Activated naive CD4-positive, alpha-beta T cell treated with anti-CD3 and anti-CD28 coated beads for 36 hours (primary cell): ENCODE measurements at regions not wholly inside any gene's neighbourhood (a gene's known extent, or its start where the extent isn't known, plus 50 kb on each side); places are given as distances from the start of the nearest gene placed in this dataset.

Source experiments
- CTCF ChIA-PET: fragments of 350-600 bp; sonication (Branson Sonifier 250); formaldehyde crosslinking; loops from one replicate; lab custom pipeline; 2021; ENCODE audit warnings: antibody characterized with exemption; lab: Charles Lee
- DNase-seq: peaks from one replicate; pipeline ENCODE4 v3.0.0-alpha.2; 2020
- H3K27ac Mint-ChIP-seq: one replicate; pipeline ENCODE4 v1.8.0; 2021; ENCODE audit warnings: mild to moderate bottlenecking, mixed read lengths
- H3K27me3 Mint-ChIP-seq: one replicate; pipeline ENCODE4 v1.8.0; 2021; ENCODE audit warnings: low read depth, mixed read lengths
- H3K36me3 Mint-ChIP-seq: one replicate; pipeline ENCODE4 v1.8.0; 2021; ENCODE audit warnings: low read depth, mixed read lengths
- H3K4me1 Mint-ChIP-seq: one replicate; pipeline ENCODE4 v1.8.0; 2021; ENCODE audit warnings: low read depth, mixed read lengths
- H3K4me3 Mint-ChIP-seq: one replicate; pipeline ENCODE4 v1.8.0; 2021; ENCODE audit warnings: mild to moderate bottlenecking, moderate library complexity, mixed read lengths
- H3K9me3 Mint-ChIP-seq: one replicate; pipeline ENCODE4 v1.8.0; 2021; ENCODE audit warnings: mixed read lengths
- intact Hi-C: fragments of 100-400 bp; cut with micrococcal nuclease; formaldehyde crosslinking; loops from one replicate; pipeline ENCODE4 v1.15.1; 2023

DNA sequence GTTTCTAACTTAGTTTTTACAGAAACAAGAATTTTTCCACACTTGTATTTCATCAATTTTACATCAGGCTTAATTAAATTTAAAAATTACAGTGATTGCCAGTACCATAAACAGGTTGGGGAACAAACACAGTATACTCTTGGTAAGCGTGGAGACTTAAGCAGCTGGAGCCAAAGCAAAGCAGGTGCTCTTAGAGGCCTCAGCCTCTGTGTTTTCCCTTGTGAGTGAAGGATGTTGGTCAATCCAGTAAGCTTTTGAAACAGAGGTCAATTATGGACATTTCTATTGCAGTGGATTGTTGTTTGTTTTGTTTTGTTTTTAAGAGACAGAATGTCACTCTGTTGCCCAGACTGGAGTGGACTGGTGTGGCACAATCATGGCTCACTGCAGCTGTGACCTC lies 100.6 kb upstream of the CELF2 start:
- Mint-ChIP-seq H3K27me3 (peaks cover 5% of the 10 kb centered on the region), H3K27ac (no peak overlapping the region), H3K4me3 (no peak overlapping the region), H3K9me3 (no peaks in the 10 kb centered on the region), H3K36me3 (no peaks in the 10 kb centered on the region), H3K4me1 (no peaks in the 10 kb centered on the region)
- no peak for DNase-seq
- intact Hi-C loops = no loop called here
- CTCF ChIA-PET = no interaction called here

DNA sequence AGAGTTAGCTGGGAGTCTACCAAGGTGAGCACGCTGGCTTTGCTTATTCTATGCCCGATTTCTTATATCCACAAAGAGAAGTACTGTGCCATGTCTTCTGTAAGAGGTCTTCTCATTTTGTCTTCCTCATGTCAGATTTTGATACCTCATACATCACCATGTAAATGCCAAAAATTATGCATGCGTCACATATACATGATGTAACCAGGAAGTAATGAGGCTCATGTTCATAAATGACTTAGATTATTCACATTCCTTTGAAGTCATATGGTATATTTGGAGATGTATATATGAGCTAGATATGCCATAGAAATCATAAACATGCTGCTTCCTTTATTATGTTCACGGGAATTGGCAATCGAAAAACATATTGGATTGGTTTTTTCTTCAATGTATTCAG lies 97.7 kb upstream of the CELF2 start:
- H3K36me3 Mint-ChIP-seq = no peaks in the 10 kb centered on the region
- no peak overlapping the region for H3K4me3 Mint-ChIP-seq
- intact Hi-C loops = no loop called here
- no peak for DNase-seq
- H3K27me3 Mint-ChIP-seq = peaks cover 5% of the 10 kb centered on the region
- CTCF ChIA-PET = no interaction called here
- H3K27ac Mint-ChIP-seq = no peak overlapping the region
- no peaks in the 10 kb centered on the region for H3K9me3 Mint-ChIP-seq
- no peaks in the 10 kb centered on the region for H3K4me1 Mint-ChIP-seq

DNA sequence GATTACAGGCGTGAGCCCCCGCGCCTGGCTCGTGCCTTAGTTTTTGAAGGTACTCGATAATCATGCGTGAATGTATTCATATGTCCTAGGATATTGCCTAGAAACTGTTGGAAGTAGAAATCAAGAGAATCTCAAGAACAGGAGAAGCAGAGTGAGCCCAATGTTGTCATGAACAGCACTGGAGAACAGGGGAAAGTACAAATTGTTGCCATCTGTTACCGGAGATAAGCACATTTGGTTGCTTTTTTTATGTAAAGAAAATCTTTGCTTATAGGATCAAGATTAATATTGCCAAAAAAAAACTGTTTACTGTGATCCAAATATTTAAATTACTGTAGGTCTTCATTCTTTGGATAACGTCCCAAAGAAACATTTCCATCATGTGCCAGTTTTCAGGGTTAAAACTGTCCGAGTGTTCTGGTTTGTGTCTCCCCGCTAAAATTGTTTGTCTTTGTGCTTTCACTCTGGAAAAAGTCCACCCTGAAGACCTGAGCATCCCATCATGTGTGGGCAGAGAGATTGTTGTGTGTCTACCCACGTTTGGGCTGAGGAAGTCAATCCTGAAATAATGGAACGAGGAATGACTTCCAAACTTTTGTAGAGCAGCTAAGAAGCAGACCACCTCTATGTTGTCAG lies 95.7 kb upstream of the CELF2 start:
- H3K27ac Mint-ChIP-seq = no peak overlapping the region
- H3K27me3 Mint-ChIP-seq = peaks cover 5% of the 10 kb centered on the region
- no peaks in the 10 kb centered on the region for H3K4me1 Mint-ChIP-seq
- H3K4me3 Mint-ChIP-seq = no peak overlapping the region
- intact Hi-C loops = no loop called here
- H3K9me3 Mint-ChIP-seq = no peaks in the 10 kb centered on the region
- CTCF ChIA-PET = no interaction called here
- H3K36me3 Mint-ChIP-seq = no peaks in the 10 kb centered on the region
- DNase-seq = no peak

DNA sequence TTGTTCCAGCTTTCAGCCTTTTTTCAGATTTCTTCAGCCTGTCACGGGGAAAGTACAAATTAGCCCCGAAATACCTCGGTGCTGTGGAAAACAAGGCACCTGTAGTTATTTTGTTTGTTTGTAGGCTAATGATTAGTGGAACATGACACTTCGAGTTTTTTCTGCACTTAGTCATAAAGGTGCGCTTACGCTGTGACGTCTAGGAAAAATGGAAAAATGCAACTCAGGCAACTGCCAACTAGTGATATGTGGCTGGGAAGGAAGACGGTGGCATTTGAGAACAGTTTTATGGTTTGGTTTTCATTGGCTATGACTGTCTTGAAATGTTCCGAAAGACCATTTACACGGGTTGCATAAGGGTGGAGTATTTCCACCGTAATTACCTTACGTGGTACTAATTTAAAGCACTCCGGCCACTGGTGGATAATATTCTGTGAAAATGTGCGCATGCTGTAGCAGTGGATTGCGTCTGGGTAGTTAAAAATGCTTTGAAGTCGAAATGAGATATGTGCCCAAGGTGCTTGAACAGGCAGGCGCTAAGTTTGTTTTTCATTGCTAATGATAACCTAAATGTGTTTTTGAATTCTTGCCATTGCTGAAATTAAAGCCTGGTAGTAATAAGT lies 94.5 kb upstream of the CELF2 start:
- H3K36me3 Mint-ChIP-seq = no peaks in the 10 kb centered on the region
- peaks cover 5% of the 10 kb centered on the region for H3K27me3 Mint-ChIP-seq
- CTCF ChIA-PET = interaction anchor here (0.6 kb wide), 1 partner anchor 10 kb away, joined by 5 read pairs; no protein-coding TSS in a partner anchor
- H3K9me3 Mint-ChIP-seq = no peaks in the 10 kb centered on the region
- intact Hi-C loops = no loop called here
- DNase-seq = no peak
- no peak overlapping the region for H3K27ac Mint-ChIP-seq
- no peak overlapping the region for H3K4me3 Mint-ChIP-seq
- no peaks in the 10 kb centered on the region for H3K4me1 Mint-ChIP-seq

DNA sequence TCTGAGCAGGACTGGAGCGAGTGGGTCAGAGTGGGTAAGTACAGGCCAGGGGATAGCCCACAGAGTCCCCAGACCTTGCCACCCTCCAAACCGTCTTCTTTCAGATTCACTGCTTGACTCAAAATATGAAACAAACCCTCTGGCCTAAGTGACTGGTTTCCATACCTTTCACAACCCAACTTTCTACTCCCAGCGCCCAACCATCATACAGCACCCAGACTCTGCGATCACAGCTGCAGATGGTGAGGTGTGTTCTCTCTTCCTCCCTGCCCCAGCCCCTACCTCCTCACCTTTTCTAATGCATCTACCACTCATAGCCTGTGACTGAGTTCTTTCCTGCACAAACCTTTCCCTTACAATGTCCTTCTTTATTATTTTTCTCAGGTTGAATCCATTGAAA lies 92.0 kb upstream of the CELF2 start:
- Mint-ChIP-seq H3K9me3 (no peaks in the 10 kb centered on the region), H3K27ac (no peak overlapping the region), H3K4me1 (no peaks in the 10 kb centered on the region), H3K27me3 (peaks cover 5% of the 10 kb centered on the region), H3K4me3 (no peak overlapping the region), H3K36me3 (no peaks in the 10 kb centered on the region)
- CTCF ChIA-PET = no interaction called here
- DNase-seq = no peak
- intact Hi-C loops = no loop called here

DNA sequence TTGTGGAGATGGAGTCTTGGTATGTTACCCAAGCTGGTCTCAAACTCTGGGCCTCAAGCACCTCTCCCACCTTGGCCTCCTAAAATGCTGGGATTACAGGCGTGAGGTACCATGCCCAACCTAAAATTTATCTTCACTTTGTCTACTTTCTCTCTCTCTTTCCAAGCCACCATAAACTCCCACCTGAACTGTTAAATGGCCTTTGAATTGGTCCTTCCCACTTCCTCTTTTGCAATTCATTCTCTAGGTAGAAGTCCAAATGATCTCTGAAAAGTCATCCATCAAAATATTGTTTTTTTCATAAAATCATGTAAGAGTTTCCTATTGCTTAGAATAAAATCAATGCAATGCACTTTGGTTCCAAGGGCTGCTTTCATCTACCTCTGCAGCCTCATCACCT lies 90.1 kb upstream of the CELF2 start:
- CTCF ChIA-PET = interaction anchor here (0.9 kb wide), 1 partner anchor 15 kb away, joined by 3 read pairs; no protein-coding TSS in a partner anchor
- Mint-ChIP-seq H3K9me3 (no peaks in the 10 kb centered on the region), H3K4me1 (no peaks in the 10 kb centered on the region), H3K27me3 (no peaks in the 10 kb centered on the region), H3K36me3 (no peaks in the 10 kb centered on the region), H3K4me3 (no peak overlapping the region), H3K27ac (no peak overlapping the region)
- DNase-seq = no peak
- intact Hi-C loops = no loop called here

DNA sequence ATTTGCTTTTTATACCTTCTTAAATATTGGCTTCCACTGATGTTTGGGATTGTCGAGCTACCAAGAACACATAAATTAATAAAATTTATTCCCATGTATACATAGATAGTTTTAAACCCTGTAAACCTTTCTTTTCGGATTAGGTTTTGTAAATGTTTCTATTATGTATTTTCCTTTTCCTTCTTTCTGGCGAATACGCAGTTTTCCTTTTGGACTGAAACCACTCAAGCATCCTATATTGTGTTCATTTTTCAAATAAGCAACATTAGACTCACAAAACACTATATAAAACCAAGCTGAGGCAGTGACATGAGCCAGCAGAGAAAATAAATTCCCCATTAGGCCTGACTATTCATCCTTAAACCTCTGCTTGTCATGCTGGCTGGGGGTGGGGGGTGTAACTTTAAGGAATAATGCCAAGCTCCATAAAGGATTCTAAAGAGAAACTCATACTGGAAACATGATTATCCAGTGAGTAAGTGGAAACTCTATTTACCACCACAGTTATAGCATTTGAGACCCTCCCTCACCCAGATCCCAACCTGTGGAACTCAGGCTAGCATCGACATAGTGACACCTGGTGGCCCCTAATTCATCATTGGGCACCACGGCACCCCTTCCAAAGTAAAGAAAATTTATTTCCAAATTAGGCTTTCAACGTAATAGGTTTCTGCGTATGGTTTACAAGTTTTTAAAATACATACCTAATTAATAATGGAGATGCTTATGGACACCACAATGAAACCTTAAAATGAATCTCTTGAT lies 86.5 kb upstream of the CELF2 start:
- Mint-ChIP-seq H3K27me3 (no peaks in the 10 kb centered on the region), H3K27ac (no peak overlapping the region), H3K36me3 (no peaks in the 10 kb centered on the region), H3K9me3 (no peaks in the 10 kb centered on the region), H3K4me3 (no peak overlapping the region), H3K4me1 (no peaks in the 10 kb centered on the region)
- no peak for DNase-seq
- CTCF ChIA-PET = no interaction called here
- intact Hi-C loops = no loop called here

DNA sequence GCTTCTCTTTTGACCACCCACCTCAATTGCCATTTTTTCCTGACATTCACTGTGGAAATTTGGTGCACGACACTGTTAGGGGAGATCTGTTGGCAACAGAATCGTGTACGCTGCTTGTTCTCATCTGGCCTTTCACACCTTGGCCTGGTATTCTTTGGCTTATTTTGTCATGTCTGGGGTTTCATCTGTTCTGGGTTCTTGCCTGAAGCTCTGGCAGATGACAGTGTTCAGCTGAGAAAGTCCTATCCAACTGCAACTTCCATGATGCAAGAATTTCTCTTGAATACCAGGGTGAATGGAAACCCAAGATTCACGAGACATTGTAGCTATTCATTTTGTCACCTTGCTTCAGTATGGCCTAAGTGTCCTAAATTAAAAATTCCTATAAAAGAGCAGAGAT lies 82.6 kb upstream of the CELF2 start:
- Mint-ChIP-seq H3K36me3 (no peaks in the 10 kb centered on the region), H3K4me1 (no peaks in the 10 kb centered on the region)
- CTCF ChIA-PET = no interaction called here

DNA sequence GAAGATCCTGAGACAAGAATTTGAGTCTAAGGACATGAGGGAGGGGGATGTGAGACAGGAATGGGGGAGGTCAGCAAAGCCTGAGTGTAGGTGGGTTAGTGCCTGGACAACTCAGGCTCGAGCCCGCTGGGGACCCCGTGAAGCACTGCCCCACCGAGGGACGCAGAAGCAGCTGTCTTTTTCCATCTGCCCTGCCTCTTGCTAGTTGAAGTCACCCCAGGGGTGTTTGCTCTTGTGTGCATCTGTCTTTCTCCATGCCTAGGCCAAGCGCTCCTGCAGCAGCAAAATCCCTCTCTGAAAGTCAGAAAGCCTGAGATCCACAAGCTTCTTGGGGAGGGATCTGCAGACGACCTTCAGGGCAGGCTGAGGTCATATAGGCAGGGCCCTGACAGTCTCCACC lies 79.0 kb upstream of the CELF2 start:
- intact Hi-C loops = no loop called here
- Mint-ChIP-seq H3K36me3 (no peaks in the 10 kb centered on the region), H3K9me3 (no peaks in the 10 kb centered on the region), H3K27ac (no peak overlapping the region), H3K4me1 (no peaks in the 10 kb centered on the region), H3K27me3 (no peaks in the 10 kb centered on the region), H3K4me3 (no peak overlapping the region)
- no peak for DNase-seq
- CTCF ChIA-PET = no interaction called here

More for the DNA sequence above, 82.6 kb upstream of the CELF2 start:
- no peak for DNase-seq
- intact Hi-C loops = no loop called here
- Mint-ChIP-seq H3K9me3 (no peaks in the 10 kb centered on the region), H3K4me3 (no peak overlapping the region), H3K27me3 (no peaks in the 10 kb centered on the region), H3K27ac (no peak overlapping the region)

DNA sequence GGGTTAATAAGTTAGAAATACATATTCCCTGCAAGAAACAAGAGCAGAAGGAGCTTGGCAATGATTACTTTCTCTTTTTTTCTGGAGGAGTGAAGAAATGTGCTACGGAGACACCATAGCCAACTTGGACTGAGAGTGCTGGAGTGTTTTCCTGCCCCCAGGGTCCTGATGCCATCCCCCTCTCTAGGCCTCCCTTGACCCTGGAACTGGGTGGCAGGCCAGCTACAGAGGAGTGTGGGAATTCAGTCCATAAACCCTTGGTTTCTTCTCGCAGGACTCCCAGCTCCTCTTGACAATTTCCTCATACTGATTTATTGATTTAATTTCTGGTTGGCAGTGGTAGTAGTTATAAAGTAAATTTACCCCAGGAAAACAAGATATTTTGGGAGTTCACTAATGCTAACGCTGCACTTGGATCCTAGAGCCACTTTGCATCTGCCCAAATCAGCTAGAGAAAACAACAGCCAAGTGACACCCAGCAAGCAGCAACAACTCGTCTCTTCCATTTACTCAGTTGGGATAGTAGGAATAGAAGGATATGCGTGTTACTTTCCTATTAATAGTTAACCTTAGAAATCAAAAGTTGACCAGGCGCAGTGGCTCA lies 76.4 kb upstream of the CELF2 start:
- DNase-seq = no peak
- Mint-ChIP-seq H3K27ac (no peak overlapping the region), H3K4me1 (no peaks in the 10 kb centered on the region), H3K36me3 (no peaks in the 10 kb centered on the region), H3K4me3 (no peak overlapping the region), H3K27me3 (no peaks in the 10 kb centered on the region), H3K9me3 (no peaks in the 10 kb centered on the region)
- intact Hi-C loops = no loop called here
- CTCF ChIA-PET = no interaction called here

DNA sequence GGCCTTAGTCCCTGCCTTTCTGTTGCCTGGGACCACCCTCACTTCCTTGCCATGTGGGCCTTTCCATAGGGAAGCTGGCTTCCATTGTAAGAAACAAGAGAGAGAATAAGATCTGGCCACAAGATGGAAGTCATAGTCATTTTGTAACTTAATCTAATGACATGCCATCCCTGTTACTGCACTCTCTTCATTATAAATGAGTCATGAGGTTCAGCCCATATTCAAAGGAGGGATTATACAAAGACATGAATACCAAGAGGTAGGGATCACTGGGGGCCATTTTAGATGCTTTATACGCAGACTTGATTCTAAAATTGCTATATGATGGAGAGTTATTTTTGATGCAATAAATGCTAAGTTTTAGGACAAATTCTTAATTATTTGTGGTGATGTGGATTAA lies 75.2 kb upstream of the CELF2 start:
- Mint-ChIP-seq H3K9me3 (no peaks in the 10 kb centered on the region), H3K27me3 (peaks cover 5% of the 10 kb centered on the region), H3K4me3 (no peak overlapping the region), H3K36me3 (no peaks in the 10 kb centered on the region), H3K27ac (no peak overlapping the region), H3K4me1 (no peaks in the 10 kb centered on the region)
- no peak for DNase-seq
- CTCF ChIA-PET = interaction anchor here (0.6 to 0.9 kb wide), 3 partner anchors 15 to 947 kb away, joined by 3 to 4 read pairs (median 3); no protein-coding TSS in a partner anchor
- intact Hi-C loops = no loop called here

DNA sequence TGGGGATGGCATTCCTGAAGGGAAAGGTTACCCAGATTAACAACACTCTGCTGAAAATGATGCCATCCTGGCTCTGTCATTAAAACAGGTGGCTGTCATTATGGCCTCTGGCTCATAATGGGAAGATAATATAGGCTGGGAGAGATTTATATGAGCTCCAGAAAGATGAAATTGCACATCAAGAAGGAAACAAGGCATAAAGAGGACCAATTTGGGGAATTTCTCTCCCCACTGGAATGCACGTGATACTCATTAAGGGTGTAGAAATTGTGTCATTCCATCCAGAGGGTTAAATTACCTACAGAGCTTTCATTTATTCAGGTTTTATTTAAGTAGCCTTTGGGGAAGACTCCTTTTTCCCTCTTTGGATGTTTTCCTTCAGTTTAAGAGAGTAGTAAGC lies 71.6 kb upstream of the CELF2 start:
- Mint-ChIP-seq H3K4me3 (no peak overlapping the region), H3K4me1 (no peaks in the 10 kb centered on the region), H3K27me3 (peaks cover 5% of the 10 kb centered on the region), H3K36me3 (no peaks in the 10 kb centered on the region), H3K9me3 (no peaks in the 10 kb centered on the region), H3K27ac (no peak overlapping the region)
- CTCF ChIA-PET = interaction anchor here (0.9 kb wide), 1 partner anchor 39 kb away, joined by 3 read pairs; no protein-coding TSS in a partner anchor
- intact Hi-C loops = no loop called here
- no peak for DNase-seq
